Tibial nerve (tissue), 4 donors: ENCODE measurements at regions not wholly inside any gene's neighbourhood (a gene's known extent, or its start where the extent isn't known, plus 50 kb on each side); places are given as distances from the start of the nearest gene placed in this dataset.

Source experiments
- DNase-seq, 2 donors: peaks; one replicate each; pipeline ENCODE4 v3.0.0-alpha.2; 2019; ENCODE audit warnings: low spot score in 2 of 2
- H3K27ac ChIP-seq, 4 donors: fragments of 200-600 bp; sonication (generic) in 3 of 4; one replicate each; pipeline ENCODE4 v1.5.1; 2017 to 2019; ENCODE audit warnings: mild to moderate bottlenecking in 1 of 4
- H3K27me3 ChIP-seq, 2 donors: fragments of 200-600 bp; sonication (generic) in 1 of 2; one replicate each; pipeline versions ENCODE4 v1.5.1 to v1.6.0; 2017 to 2019
- H3K36me3 ChIP-seq, 3 donors: fragments of 200-600 bp; sonication (generic); one replicate each; pipeline ENCODE4 v1.5.1; 2018 to 2019
- H3K4me1 ChIP-seq, 4 donors: fragments of 200-600 bp; sonication (generic) in 3 of 4; one replicate each; pipeline ENCODE4 v1.5.1; 2017 to 2019
- H3K4me3 ChIP-seq, 4 donors: fragments of 200-600 bp; sonication (generic) in 3 of 4; one replicate each; pipeline ENCODE4 v1.5.1; 2017 to 2019; ENCODE audit warnings: mild to moderate bottlenecking in 1 of 4, moderate library complexity in 1 of 4
- H3K9me3 ChIP-seq, 4 donors: fragments of 200-600 bp; sonication (generic) in 3 of 4; one replicate each; pipeline ENCODE4 v1.5.1; 2017 to 2019
- CTCF ChIP-seq, 5 experiments: fragments of 200-600 bp in 3 of 5; fragments of 450-650 bp in 2 of 5; sonication (generic) in 3 of 5; IDR thresholded peaks; one replicate each; pipeline ENCODE4 v1.5.1; 2016 to 2019; ENCODE audit warnings: antibody characterized with exemption in 5 of 5, mild to moderate bottlenecking in 3 of 5, moderate library complexity in 2 of 5
- EP300 ChIP-seq, 2 donors: sonication (generic); formaldehyde crosslinking; IDR thresholded peaks; one replicate each; pipeline ENCODE4 v1.6.1; 2017; ENCODE audit warnings: antibody characterized with exemption in 2 of 2, mild to moderate bottlenecking in 1 of 2
- POLR2A ChIP-seq, 2 donors: fragments of 450-650 bp; IDR thresholded peaks; one replicate each; pipeline ENCODE4 v1.6.1; 2017; ENCODE audit warnings: antibody characterized with exemption in 2 of 2, mild to moderate bottlenecking in 2 of 2, moderate library complexity in 2 of 2
- WGBS, 2 donors: methylation state at CpG; one replicate each; pipeline ENCODE4 v1.1.5; 2018; 5-methylcytosine and 5-hydroxymethylcytosine counted together

DNA sequence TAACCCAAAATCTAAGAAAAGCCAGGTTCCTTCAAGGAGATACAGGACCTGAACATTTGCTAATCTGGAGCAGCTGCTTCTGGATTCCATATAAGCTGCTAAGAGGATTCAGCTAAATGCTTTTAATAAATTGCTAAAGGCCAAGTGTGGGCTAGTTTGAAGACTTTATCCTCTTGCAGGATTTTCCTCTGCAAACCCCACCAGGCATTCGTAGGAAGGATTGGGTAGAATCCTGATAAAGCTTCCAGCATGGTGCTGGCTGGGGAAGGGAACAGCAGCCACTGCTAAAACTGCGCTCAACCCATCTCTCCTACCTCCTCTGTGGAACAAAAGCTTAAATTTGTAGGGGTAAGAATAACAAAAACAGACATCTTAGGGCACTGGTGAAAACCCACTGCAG is 61.3 kb upstream of the TAB3 start:
- Histone ChIP-seq H3K4me3 (no peak overlapping the region), H3K27me3 (no peaks in the 10 kb centered on the region), H3K4me1 (no peaks in the 10 kb centered on the region), H3K9me3 (peaks cover 0 to 6% (median 0%) of the 10 kb centered on the region in 4 donors), H3K27ac (no peak overlapping the region), H3K36me3 (no peaks in the 10 kb centered on the region)
- WGBS, 2 donors: 72 to 94% methylated on average over 2 of the region's 2 CpGs
- no peak for TF ChIP-seq EP300 (IDR thresholded peaks at IDR 0.05)
- no peak for TF ChIP-seq CTCF (IDR thresholded peaks at IDR 0.05)
- no peak for TF ChIP-seq POLR2A (IDR thresholded peaks at IDR 0.05)
- DNase-seq: no peak

DNA sequence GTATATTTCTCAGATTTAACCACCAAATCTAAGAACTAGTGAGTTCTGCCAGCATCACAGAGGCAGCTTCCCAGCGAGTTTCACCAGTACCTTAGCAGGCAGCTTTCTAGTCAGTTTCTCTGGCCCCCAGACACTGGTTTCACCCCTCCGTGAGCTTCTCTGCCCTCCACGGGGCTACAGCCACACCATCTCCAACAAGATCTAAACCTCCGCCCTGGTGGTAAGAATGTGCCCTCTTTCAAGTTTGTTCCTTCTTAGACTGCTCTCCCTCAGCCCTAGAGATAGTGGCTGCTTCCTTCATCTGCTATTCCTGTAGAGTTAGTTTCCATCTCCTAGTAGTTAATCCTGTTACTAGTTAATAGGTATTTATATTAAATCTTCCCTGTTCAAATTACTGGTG is 60.5 kb upstream of the TAB3 start:
- Histone ChIP-seq H3K27me3 (no peaks in the 10 kb centered on the region), H3K4me1 (no peaks in the 10 kb centered on the region), H3K4me3 (no peak overlapping the region), H3K9me3 (peaks cover 0 to 6% (median 0%) of the 10 kb centered on the region in 4 donors), H3K36me3 (no peaks in the 10 kb centered on the region), H3K27ac (no peak overlapping the region)
- 83 to 91% methylated on average over 4 of the region's 4 CpGs for WGBS, 2 donors
- TF ChIP-seq EP300 (IDR thresholded peaks at IDR 0.05): no peak
- TF ChIP-seq CTCF (IDR thresholded peaks at IDR 0.05): no peak
- no peak for TF ChIP-seq POLR2A (IDR thresholded peaks at IDR 0.05)
- DNase-seq: no peak

DNA sequence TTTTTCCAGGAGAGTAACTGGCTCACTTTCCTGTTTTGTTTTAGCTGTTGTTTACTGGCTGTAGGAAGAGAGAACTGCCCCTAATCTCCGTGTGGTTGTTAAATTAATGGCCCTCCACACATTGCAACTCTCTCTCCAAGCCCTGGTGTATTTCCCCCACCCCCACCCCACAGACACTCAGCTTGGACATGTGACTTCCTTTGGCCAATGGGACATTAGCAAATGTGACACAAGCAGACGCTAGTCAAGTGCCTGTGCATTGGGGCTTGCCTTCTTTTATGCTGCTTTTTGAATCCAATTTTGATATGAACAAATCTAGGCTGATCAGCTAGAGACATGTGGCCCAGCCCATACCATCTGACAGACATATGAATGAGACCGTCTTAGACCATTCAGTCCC is 59.6 kb upstream of the TAB3 start:
- TF ChIP-seq EP300 (IDR thresholded peaks at IDR 0.05) (no peak), POLR2A (IDR thresholded peaks at IDR 0.05) (no peak), CTCF (IDR thresholded peaks at IDR 0.05) (no peak)
- Histone ChIP-seq H3K36me3 (no peaks in the 10 kb centered on the region), H3K9me3 (peaks cover 0 to 6% (median 0%) of the 10 kb centered on the region in 4 donors), H3K27me3 (no peaks in the 10 kb centered on the region), H3K27ac (no peak overlapping the region), H3K4me3 (no peak overlapping the region), H3K4me1 (no peaks in the 10 kb centered on the region)
- 56 to 64% methylated on average over 2 to 3 of the region's 3 CpGs for WGBS, 2 donors
- DNase-seq: no peak

GRCh38 chrX:30948051-30948450 is 59.0 kb upstream of the TAB3 start:
- Histone ChIP-seq H3K4me1 (no peaks in the 10 kb centered on the region), H3K27ac (no peak overlapping the region), H3K4me3 (no peak overlapping the region), H3K27me3 (no peaks in the 10 kb centered on the region), H3K36me3 (no peaks in the 10 kb centered on the region), H3K9me3 (peaks cover 0 to 6% (median 0%) of the 10 kb centered on the region in 4 donors)
- 51 to 63% methylated on average over 2 of the region's 2 CpGs for WGBS, 2 donors
- TF ChIP-seq EP300 (IDR thresholded peaks at IDR 0.05) (no peak), CTCF (IDR thresholded peaks at IDR 0.05) (no peak), POLR2A (IDR thresholded peaks at IDR 0.05) (no peak)
- DNase-seq: no peak

DNA sequence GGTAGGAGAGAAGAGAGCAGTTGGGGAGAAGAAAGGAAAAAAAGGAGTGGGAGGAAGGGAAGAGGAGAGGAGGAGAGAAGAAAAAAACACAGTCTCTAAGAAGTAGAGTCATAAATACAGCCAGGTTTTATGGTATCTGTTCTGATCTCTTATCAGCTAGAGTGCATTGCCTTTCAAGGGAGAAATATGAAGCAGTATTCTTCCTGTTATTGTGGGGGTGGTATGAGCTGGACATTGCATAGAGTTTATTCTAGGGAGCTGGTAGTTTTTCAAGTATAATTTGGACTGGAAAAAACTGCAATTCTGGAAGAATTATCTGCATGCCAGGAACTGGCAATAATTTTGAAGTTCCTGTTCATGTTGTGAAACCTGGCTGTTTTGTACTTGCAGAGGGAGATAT is 54.9 kb upstream of the TAB3 start:
- Histone ChIP-seq H3K9me3 (no peaks in the 10 kb centered on the region), H3K36me3 (no peaks in the 10 kb centered on the region), H3K4me3 (no peak overlapping the region), H3K27me3 (no peaks in the 10 kb centered on the region), H3K4me1 (no peaks in the 10 kb centered on the region), H3K27ac (no peak overlapping the region)
- DNase-seq: no peak
- TF ChIP-seq POLR2A (IDR thresholded peaks at IDR 0.05): no peak

- WGBS, 2 donors: 67% methylated on average over 1 of the region's 1 CpG; no CpG with 5 or more reads in 1 of the 2 donors
- TF ChIP-seq EP300 (IDR thresholded peaks at IDR 0.05) (no peak), CTCF (IDR thresholded peaks at IDR 0.05) (no peak), POLR2A (IDR thresholded peaks at IDR 0.05) (no peak)
- Histone ChIP-seq H3K36me3 (no peaks in the 10 kb centered on the region), H3K27me3 (no peaks in the 10 kb centered on the region), H3K4me3 (no peak overlapping the region), H3K27ac (no peak overlapping the region), H3K4me1 (no peaks in the 10 kb centered on the region), H3K9me3 (no peaks in the 10 kb centered on the region)
- no peak for DNase-seq
Observed at GRCh38 chrX:30941898-30942297, 52.8 kb upstream of the TAB3 start.
